ENCODE measurements at regions not wholly inside any gene's neighbourhood (a gene's known extent, or its start where the extent isn't known, plus 50 kb on each side); places are given as distances from the start of the nearest gene placed in this dataset.
A peak's percentile ranks its signal among the peaks of the same experiment; 100 is the strongest.

GRCh38 chr20:52405986-52406385, 214.4 kb upstream of the ZFP64 start:
- no peaks in the 10 kb centered on the region for H3K27me3 ChIP-seq (ENCODE audit: insufficient read depth, low read depth)
- no peaks in the 10 kb centered on the region for H3K36me3 ChIP-seq (ENCODE audit: low read depth)
- no peak overlapping the region for H3K4me2 ChIP-seq
- H3F3A ChIP-seq (ENCODE audit: insufficient read depth, low read depth) = no peaks in the 10 kb centered on the region
- H3K79me2 ChIP-seq (ENCODE audit: low read depth) = no peaks in the 10 kb centered on the region
- H3K4me3 ChIP-seq = no peak overlapping the region
- no peaks in the 10 kb centered on the region for H3K9me3 ChIP-seq (ENCODE audit: insufficient read depth, low read depth)
- no peak overlapping the region for H2AFZ ChIP-seq
- H3K9me2 ChIP-seq (ENCODE audit: insufficient read depth) = no peaks in the 10 kb centered on the region
- POLR2A ChIA-PET (ENCODE audit: unreplicated experiment) = no interaction called here
- no peak for DNase-seq
- no peaks in the 10 kb centered on the region for H4K20me1 ChIP-seq (ENCODE audit: insufficient read depth)
- no peaks in the 10 kb centered on the region for H3K4me1 ChIP-seq (replicated peaks; ENCODE audit: insufficient read depth)
- CTCF ChIA-PET = no interaction called here
- no peak overlapping the region for H3K27ac ChIP-seq
- no peak for TF ChIP-seq CTCF (conservative IDR thresholded peaks at IDR 0.05)
- no peak for TF ChIP-seq EZH2 (IDR thresholded peaks at IDR 0.05; ENCODE audit: low read depth)
- no TSS peak for BruUV-seq (replicated peaks)
- intact Hi-C loops (cut with micrococcal nuclease; ENCODE audit: unreplicated experiment) = no loop called here

- no peaks in the 10 kb centered on the region for H4K20me1 ChIP-seq (ENCODE audit: insufficient read depth)
- peak in 1 of 2 experiments; percentile 38 for DNase-seq
- H3K9me2 ChIP-seq (ENCODE audit: insufficient read depth) = no peaks in the 10 kb centered on the region
- H3K4me3 ChIP-seq = no peak overlapping the region
- no peaks in the 10 kb centered on the region for H3K36me3 ChIP-seq (ENCODE audit: low read depth)
- CTCF ChIA-PET = no interaction called here
- no peaks in the 10 kb centered on the region for H3K9me3 ChIP-seq (ENCODE audit: insufficient read depth, low read depth)
- intact Hi-C loops (cut with micrococcal nuclease; ENCODE audit: unreplicated experiment) = no loop called here
- H3K4me2 ChIP-seq = no peak overlapping the region
- H3K79me2 ChIP-seq (ENCODE audit: low read depth) = no peaks in the 10 kb centered on the region
- H3F3A ChIP-seq (ENCODE audit: insufficient read depth, low read depth) = no peaks in the 10 kb centered on the region
- H3K4me1 ChIP-seq (replicated peaks; ENCODE audit: insufficient read depth) = no peaks in the 10 kb centered on the region
- POLR2A ChIA-PET (ENCODE audit: unreplicated experiment) = no interaction called here
- no peak overlapping the region for H3K27ac ChIP-seq
- TF ChIP-seq EZH2 (IDR thresholded peaks at IDR 0.05; ENCODE audit: low read depth) (no peak), CTCF (conservative IDR thresholded peaks at IDR 0.05) (no peak)
- H2AFZ ChIP-seq = no peak overlapping the region
- no peaks in the 10 kb centered on the region for H3K27me3 ChIP-seq (ENCODE audit: insufficient read depth, low read depth)
- BruUV-seq (replicated peaks) = no TSS peak
These were observed 213.8 kb upstream of the ZFP64 start for GRCh38 chr20:52405417-52405816.

GRCh38 chr20:52404671-52405070, 213.1 kb upstream of the ZFP64 start:
- TF ChIP-seq CTCF (conservative IDR thresholded peaks at IDR 0.05) (no peak), EZH2 (IDR thresholded peaks at IDR 0.05; ENCODE audit: low read depth) (no peak)
- Histone ChIP-seq H4K20me1 (ENCODE audit: insufficient read depth) (no peaks in the 10 kb centered on the region), H3K27me3 (ENCODE audit: insufficient read depth, low read depth) (no peaks in the 10 kb centered on the region), H3K9me2 (ENCODE audit: insufficient read depth) (no peaks in the 10 kb centered on the region), H3K27ac (no peak overlapping the region), H3K79me2 (ENCODE audit: low read depth) (no peaks in the 10 kb centered on the region), H3F3A (ENCODE audit: insufficient read depth, low read depth) (no peaks in the 10 kb centered on the region), H3K9me3 (ENCODE audit: insufficient read depth, low read depth) (no peaks in the 10 kb centered on the region), H3K4me3 (no peak overlapping the region), H3K4me1 (replicated peaks; ENCODE audit: insufficient read depth) (no peaks in the 10 kb centered on the region), H3K4me2 (no peak overlapping the region), H2AFZ (no peak overlapping the region), H3K36me3 (ENCODE audit: low read depth) (no peaks in the 10 kb centered on the region)
- ChIA-PET POLR2A (ENCODE audit: unreplicated experiment) (no interaction called here), CTCF (no interaction called here)
- intact Hi-C loops (cut with micrococcal nuclease; ENCODE audit: unreplicated experiment) = no loop called here
- no peak for DNase-seq
- no TSS peak for BruUV-seq (replicated peaks)

Data from PC-9 (cell line).